Activated T-helper 1 cell treated with anti-CD3 and anti-CD28 coated beads, Interleukin-12 subunit alpha, Interleukin-12 subunit beta, Interleukin-2, Interleukin-4 antibody, amounts not matched to agents 30 ng/mL and 10 ng/mL and 1 ng/mL, durations not matched to agents 14 hours and 24 hours and 36 hours (primary cell): ENCODE measurements at regions not wholly inside any gene's neighbourhood (a gene's known extent, or its start where the extent isn't known, plus 50 kb on each side); places are given as distances from the start of the nearest gene placed in this dataset.

Experiments
- DNase-seq: peaks from one replicate; pipeline ENCODE4 v3.0.0; 2021; ENCODE audit warnings: low spot score
- H3K27ac Mint-ChIP-seq: one replicate; pipeline ENCODE4 v1.8.0; 2021; ENCODE audit warnings: mild to moderate bottlenecking, mixed read lengths
- H3K27me3 Mint-ChIP-seq: one replicate; pipeline ENCODE4 v1.8.0; 2022; ENCODE audit warnings: mild to moderate bottlenecking, moderate library complexity, mixed read lengths; ENCODE audit not compliant: insufficient read depth
- H3K36me3 Mint-ChIP-seq: one replicate; pipeline ENCODE4 v1.8.0; 2021; ENCODE audit warnings: low read depth, mixed read lengths
- H3K4me1 Mint-ChIP-seq: one replicate; pipeline ENCODE4 v1.8.0; 2021; ENCODE audit warnings: low read depth, mixed read lengths
- H3K4me3 Mint-ChIP-seq: one replicate; pipeline ENCODE4 v1.8.0; 2021; ENCODE audit warnings: mild to moderate bottlenecking, moderate library complexity, mixed read lengths
- H3K9me3 Mint-ChIP-seq: one replicate; pipeline ENCODE4 v1.8.0; 2021; ENCODE audit warnings: mixed read lengths
- intact Hi-C: fragments of 100-400 bp; cut with micrococcal nuclease; formaldehyde crosslinking; loops from one replicate; pipeline ENCODE4 v1.15.1; 2024

DNA sequence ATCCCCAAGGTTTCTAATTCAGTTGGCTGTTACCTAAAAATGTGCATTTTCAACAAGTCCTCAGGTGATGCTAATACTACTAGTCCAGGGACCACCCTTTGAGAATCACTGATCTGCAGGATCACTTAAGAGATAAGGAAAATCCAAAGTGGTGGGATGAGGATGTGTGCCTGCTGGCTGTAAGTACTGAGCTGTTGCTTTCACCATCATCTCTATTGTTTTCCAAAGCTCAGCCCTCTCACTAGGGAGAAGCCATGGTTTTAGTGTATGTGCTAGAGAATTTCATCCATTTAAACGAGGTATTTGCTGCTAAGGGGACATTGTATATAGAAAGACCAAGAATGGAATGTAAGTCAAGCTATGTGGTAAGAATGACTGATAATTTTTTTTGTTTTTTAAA, 202.3 kb downstream of the KIF21A start:
- H3K27me3 Mint-ChIP-seq: peaks cover 2% of the 10 kb centered on the region
- intact Hi-C loops: no loop called here
- no peak overlapping the region for H3K27ac Mint-ChIP-seq
- no peak overlapping the region for H3K4me3 Mint-ChIP-seq
- H3K36me3 Mint-ChIP-seq: no peaks in the 10 kb centered on the region
- DNase-seq: no peak
- H3K9me3 Mint-ChIP-seq: no peaks in the 10 kb centered on the region
- no peaks in the 10 kb centered on the region for H3K4me1 Mint-ChIP-seq

DNA sequence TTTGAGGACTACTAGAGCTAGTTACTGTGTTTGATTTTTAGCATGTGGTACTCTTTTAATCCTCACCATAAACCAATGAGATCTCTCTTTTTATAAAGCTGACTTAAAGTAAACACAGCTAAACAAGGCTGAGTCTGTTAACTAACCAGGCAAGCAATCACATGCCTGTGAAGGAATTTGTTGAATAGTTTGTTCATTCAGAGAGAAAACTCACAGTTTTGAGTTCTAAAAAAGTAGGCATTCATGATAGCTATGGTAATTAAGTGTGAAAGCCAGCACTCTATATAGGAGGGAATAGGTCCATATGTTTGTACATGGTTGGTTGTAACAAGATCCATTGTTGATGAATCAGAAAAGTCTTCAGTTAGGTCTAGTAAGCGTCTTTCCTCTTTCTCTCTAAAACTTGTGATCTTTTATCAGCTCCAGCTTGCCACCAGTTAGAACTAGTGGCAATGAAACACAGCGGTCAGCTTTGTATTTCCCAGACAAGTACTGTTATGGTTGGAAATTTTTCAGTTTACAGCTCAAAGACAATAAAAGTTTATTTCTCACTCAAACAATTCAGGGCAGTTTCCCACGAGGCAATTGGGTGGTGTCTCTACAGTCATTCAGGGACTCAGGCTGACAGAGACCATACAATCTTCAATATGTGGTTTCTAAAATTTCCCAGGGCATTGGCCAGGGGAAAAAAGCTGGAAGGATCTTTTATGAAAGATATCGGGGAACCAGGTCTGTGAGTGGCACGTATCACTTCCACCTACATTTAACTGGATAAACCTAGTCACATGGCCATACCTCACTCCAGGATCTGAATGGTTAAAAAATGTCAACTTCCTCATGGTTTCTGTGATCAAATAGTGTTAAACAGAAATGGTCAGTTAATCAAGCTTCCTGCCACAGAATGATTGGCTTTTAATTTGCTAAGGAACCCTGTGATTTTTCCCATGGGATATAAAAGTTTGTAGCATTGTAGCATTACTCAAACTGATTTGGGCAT, 203.1 kb downstream of the KIF21A start:
- intact Hi-C loops: no loop called here
- peaks cover 2% of the 10 kb centered on the region for H3K27me3 Mint-ChIP-seq
- no peak overlapping the region for H3K27ac Mint-ChIP-seq
- DNase-seq: no peak
- H3K9me3 Mint-ChIP-seq: no peaks in the 10 kb centered on the region
- H3K4me3 Mint-ChIP-seq: no peak overlapping the region
- H3K36me3 Mint-ChIP-seq: no peaks in the 10 kb centered on the region
- no peaks in the 10 kb centered on the region for H3K4me1 Mint-ChIP-seq

DNA sequence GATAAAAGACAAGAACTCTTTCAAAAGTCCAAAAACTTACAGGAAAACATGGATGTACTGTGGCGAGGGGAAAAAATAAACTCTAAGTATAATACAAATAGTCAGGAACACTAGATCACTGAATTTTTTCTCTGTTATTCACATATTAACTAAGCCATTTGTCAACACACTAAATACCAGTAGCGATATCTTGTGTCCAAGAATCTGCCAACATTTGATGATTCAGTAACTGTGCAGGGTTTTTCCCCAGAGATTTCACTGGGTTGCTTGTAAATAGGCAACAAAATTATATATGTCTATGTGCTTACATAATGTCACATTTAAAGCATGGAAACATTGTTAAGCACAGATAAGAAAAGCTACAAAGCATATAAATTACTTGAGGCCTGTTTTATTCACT, 205.9 kb downstream of the KIF21A start:
- Mint-ChIP-seq H3K9me3 (no peaks in the 10 kb centered on the region), H3K27me3 (peaks cover 2% of the 10 kb centered on the region), H3K4me1 (no peaks in the 10 kb centered on the region), H3K27ac (no peak overlapping the region), H3K36me3 (no peaks in the 10 kb centered on the region), H3K4me3 (no peak overlapping the region)
- no peak for DNase-seq
- intact Hi-C loops: no loop called here

DNA sequence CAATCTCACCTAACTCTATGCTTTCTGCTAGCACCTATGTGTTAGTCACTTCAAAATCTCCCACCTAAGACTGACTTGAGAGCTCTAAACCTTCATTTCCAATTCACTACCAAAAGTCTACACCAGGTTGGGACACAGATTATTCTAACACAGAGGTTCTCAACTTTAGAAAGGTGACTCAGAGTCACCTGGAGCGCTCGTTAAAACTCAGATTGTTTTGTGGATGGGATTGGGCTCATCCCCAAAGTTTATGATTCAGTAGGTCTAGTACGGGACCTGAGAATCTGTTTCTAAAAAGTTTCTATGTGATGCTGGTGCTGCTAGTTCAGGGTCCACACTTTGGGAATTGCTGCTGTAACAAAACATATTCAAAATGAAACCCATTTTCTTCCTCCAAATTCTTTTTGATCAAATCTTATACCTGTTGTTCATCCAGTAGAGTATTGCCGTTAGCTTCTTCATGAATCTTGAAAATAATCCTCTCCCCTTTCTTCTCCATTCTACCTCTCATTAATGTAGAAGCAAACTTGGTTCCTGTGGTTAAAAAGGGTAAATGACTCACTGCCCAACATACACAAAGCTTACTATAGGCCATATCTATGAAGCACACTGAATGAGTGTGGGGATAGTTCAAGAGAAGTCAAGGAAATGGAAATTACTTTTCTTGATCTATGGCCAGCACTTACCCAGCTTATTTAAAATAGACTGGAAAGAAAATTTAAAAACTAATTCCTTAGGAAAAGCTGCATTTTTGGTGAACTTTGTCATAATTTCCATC, 206.7 kb downstream of the KIF21A start:
- DNase-seq: no peak
- intact Hi-C loops: no loop called here
- no peaks in the 10 kb centered on the region for H3K4me1 Mint-ChIP-seq
- H3K4me3 Mint-ChIP-seq: no peak overlapping the region
- no peaks in the 10 kb centered on the region for H3K36me3 Mint-ChIP-seq
- peaks cover 2% of the 10 kb centered on the region for H3K27me3 Mint-ChIP-seq
- no peak overlapping the region for H3K27ac Mint-ChIP-seq
- H3K9me3 Mint-ChIP-seq: no peaks in the 10 kb centered on the region

DNA sequence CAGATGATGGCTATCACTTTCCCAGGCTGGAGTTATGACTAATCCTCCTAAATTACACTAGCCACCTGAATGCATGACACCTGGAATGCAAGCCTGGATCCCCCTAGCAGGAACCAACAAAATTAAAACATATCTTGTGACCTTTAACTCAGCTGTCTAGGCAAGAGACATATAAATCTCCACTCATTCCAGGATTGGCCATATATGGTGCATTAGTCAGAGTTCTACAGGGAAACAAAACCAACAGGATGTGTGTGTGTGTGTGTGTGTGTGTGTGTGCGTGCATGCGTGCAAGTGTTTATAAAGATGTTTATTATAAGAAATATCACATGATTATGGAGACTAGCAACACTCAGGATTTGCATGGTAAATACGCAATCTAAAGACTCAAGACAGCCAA, 212.8 kb downstream of the KIF21A start:
- no peak for DNase-seq
- Mint-ChIP-seq H3K4me1 (no peaks in the 10 kb centered on the region), H3K27ac (no peak overlapping the region), H3K36me3 (no peaks in the 10 kb centered on the region), H3K9me3 (peaks cover 3% of the 10 kb centered on the region), H3K4me3 (no peak overlapping the region), H3K27me3 (no peaks in the 10 kb centered on the region)
- intact Hi-C loops: no loop called here

DNA sequence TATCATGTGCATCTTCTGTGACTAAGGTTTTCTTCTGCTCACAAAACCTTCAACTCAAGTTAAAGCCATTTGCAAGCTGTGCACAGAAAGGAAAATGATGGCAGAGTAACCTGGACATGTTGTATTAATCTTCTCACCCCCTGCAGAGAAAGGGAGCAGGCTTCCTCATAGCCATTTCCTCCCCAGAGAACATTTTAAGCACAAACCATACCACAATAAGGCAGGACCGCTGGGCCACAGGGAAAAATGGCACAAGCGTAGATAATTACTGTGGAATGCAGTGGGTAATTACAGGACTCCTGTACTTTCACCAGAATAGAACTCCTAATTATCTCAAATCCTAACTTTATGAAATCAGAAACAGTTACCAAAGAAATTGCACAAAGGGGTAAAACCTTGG, 215.7 kb downstream of the KIF21A start:
- intact Hi-C loops: no loop called here
- peaks cover 3% of the 10 kb centered on the region for H3K9me3 Mint-ChIP-seq
- no peak overlapping the region for H3K27ac Mint-ChIP-seq
- H3K36me3 Mint-ChIP-seq: no peaks in the 10 kb centered on the region
- H3K4me3 Mint-ChIP-seq: no peak overlapping the region
- DNase-seq: no peak
- H3K27me3 Mint-ChIP-seq: no peaks in the 10 kb centered on the region
- no peaks in the 10 kb centered on the region for H3K4me1 Mint-ChIP-seq

DNA sequence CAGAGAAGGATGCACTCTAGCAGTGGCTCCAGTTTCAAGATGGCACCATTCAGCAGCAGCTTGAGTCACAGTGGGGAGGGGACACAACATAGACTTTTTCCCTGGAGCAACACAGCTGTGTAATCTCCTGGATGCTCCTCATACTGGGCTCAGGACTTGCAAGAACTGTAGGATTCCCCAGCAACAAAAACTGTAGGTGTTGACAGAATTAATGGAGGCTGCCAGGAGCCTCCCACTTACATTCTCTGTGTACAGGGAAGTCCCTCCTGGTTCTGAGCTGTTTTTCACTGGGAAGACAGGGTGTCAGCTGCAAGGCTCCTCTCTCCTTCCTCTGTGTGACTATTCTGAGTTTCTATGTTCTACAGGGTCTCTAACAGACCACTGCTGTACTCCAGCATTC, 217.9 kb downstream of the KIF21A start:
- H3K9me3 Mint-ChIP-seq: peaks cover 3% of the 10 kb centered on the region
- H3K4me3 Mint-ChIP-seq: no peak overlapping the region
- H3K4me1 Mint-ChIP-seq: no peaks in the 10 kb centered on the region
- H3K36me3 Mint-ChIP-seq: no peaks in the 10 kb centered on the region
- DNase-seq: no peak
- intact Hi-C loops: no loop called here
- H3K27ac Mint-ChIP-seq: no peak overlapping the region
- no peaks in the 10 kb centered on the region for H3K27me3 Mint-ChIP-seq

DNA sequence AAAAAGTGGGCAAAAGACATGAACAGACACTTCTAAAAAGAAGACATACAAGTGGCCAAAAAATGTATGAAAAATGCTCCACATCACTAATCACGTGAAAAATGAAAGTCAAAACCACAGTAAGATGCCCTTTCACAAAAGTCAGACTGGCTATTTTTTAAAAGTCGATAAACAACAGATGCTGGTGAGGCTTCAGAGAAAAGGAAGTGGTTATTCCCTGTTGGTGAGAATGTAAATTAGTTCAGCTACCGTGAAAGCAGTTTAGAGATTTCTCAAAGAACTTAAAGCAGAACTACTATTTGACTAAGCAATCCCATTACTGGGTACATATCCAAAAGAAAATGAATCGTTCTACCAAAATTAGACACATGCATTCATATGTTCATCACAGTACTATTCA, 237.0 kb downstream of the KIF21A start:
- Mint-ChIP-seq H3K36me3 (no peaks in the 10 kb centered on the region), H3K4me3 (no peak overlapping the region), H3K9me3 (peaks cover 18% of the 10 kb centered on the region), H3K27ac (no peak overlapping the region), H3K4me1 (no peaks in the 10 kb centered on the region), H3K27me3 (no peaks in the 10 kb centered on the region)
- intact Hi-C loops: no loop called here
- DNase-seq: no peak

DNA sequence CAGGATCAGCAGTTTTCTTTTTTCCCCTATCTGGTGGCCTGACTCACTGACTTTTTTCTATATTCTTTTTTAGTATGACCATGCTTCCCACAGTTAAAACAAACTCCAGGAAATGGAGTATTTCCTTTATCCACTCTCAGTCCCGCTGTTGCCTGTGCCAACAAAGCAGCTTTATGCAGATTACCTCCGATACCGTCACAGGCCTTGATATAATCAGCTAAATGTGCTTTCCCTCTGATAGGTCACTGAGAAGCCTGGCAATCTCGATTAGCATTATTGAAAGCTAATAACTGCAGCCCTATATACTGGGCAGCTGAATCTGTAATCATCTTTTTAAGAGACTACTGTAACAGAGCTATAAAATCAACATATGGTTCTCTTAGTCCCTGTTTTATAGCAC, 243.6 kb downstream of the KIF21A start:
- Mint-ChIP-seq H3K27me3 (no peaks in the 10 kb centered on the region), H3K27ac (no peak overlapping the region), H3K36me3 (no peaks in the 10 kb centered on the region), H3K4me1 (no peaks in the 10 kb centered on the region), H3K9me3 (peaks cover 9% of the 10 kb centered on the region), H3K4me3 (no peak overlapping the region)
- intact Hi-C loops: no loop called here
- DNase-seq: no peak

DNA sequence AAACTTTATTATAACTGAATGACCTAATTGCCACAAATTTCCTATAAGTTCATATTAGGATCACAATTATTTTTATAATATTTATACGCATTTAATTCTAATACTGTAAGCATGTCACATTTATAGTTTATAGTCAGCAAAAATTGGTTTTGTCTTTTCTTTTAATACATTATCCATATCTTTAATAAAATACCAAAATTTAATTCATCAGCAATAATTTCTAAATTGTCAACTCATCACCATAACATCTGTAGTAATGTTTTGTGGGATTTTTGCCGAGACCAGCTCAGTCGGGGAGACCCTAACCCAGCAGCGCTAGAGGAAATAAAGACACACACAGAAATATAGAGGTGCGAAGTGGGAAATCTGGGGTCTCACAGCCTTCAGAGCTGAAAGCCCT, 254.2 kb downstream of the KIF21A start:
- H3K27me3 Mint-ChIP-seq: no peaks in the 10 kb centered on the region
- H3K27ac Mint-ChIP-seq: no peak overlapping the region
- no peak overlapping the region for H3K4me3 Mint-ChIP-seq
- H3K36me3 Mint-ChIP-seq: no peaks in the 10 kb centered on the region
- no peak for DNase-seq
- intact Hi-C loops: no loop called here
- H3K4me1 Mint-ChIP-seq: no peaks in the 10 kb centered on the region
- no peaks in the 10 kb centered on the region for H3K9me3 Mint-ChIP-seq

DNA sequence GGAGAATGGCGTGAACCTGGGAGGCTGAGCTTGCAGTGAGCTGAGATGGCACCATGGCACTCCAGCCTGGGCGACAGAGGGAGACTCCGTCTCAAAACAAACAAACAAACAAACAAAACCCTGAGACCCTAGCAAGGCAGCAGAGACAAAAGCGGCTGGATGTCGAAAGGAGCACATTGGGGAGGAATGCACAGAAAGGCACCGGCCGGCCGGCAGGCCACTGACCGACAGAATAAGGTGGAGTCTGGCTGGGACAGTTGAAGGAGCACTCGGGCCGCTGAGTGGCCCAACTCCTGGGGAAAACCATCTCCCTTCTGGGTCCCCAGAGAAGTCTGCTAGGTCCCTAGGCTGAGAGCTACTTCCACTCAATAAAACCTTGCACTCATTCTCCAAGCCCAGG, 256.2 kb downstream of the KIF21A start:
- Mint-ChIP-seq H3K36me3 (no peaks in the 10 kb centered on the region), H3K27ac (no peak overlapping the region), H3K9me3 (no peaks in the 10 kb centered on the region), H3K4me1 (no peaks in the 10 kb centered on the region), H3K27me3 (no peaks in the 10 kb centered on the region), H3K4me3 (no peak overlapping the region)
- no peak for DNase-seq
- intact Hi-C loops: no loop called here

DNA sequence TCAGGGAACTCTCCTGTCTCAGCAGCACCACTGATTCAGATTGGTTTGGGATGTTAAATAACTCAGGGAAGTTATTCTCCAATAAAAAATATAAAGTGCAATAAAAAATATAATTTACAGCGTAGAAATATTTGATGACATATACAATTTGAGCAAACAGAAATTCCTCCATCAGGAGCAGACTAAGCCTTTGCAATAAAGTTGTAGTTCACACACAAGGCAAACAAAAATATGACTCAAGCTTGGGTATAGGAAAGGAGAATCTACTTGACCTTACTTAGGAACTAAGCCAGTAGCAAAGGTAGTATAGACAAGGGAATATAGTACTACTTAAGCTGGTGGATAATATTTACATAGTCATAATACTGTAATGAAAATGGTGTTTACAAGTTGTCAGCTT, 264.1 kb downstream of the KIF21A start:
- Mint-ChIP-seq H3K27me3 (no peaks in the 10 kb centered on the region), H3K9me3 (no peaks in the 10 kb centered on the region)
- intact Hi-C loops: no loop called here

DNA sequence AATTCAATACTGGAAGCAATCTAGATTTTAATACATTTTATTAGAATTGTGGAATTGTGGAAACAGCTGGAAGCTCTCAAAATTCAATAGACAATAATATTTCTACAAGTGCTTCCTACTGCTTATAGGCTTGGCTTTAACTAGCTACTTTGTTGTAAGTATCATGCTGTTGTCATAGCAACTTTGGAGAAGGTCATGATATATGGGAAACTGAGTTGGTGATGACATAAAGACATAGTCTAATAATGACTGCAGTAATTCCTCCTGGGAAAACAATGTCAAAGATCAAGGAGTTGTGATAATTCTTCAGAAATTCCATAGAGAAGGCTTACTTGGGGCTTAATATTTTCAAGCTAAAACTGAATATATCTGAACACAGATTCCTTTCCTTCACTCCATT, 266.6 kb downstream of the KIF21A start:
- DNase-seq: no peak
- Mint-ChIP-seq H3K4me1 (no peaks in the 10 kb centered on the region), H3K9me3 (no peaks in the 10 kb centered on the region)

More for the DNA sequence above, 264.1 kb downstream of the KIF21A start:
- Mint-ChIP-seq H3K27ac (no peak overlapping the region), H3K4me3 (no peak overlapping the region), H3K36me3 (no peaks in the 10 kb centered on the region), H3K4me1 (no peaks in the 10 kb centered on the region)
- no peak for DNase-seq

More for the DNA sequence above, 266.6 kb downstream of the KIF21A start:
- H3K36me3 Mint-ChIP-seq: no peaks in the 10 kb centered on the region
- H3K27me3 Mint-ChIP-seq: no peaks in the 10 kb centered on the region
- no peak overlapping the region for H3K27ac Mint-ChIP-seq
- H3K4me3 Mint-ChIP-seq: no peak overlapping the region
- intact Hi-C loops: no loop called here
